Retinal pigment epithelial cell (primary cell): ENCODE measurements at regions not wholly inside any gene's neighbourhood (a gene's known extent, or its start where the extent isn't known, plus 50 kb on each side); places are given as distances from the start of the nearest gene placed in this dataset.

Source experiments
- DNase-seq: peaks from one replicate; pipeline ENCODE4 v3.0.0-alpha.2; 2010; ENCODE audit warnings: low read depth
- H3K4me3 ChIP-seq: 2 replicates; pipeline ENCODE4 v1.5.1; 2011; ENCODE audit warnings: mild to moderate bottlenecking, low read length, control low read depth, moderate library complexity
- CTCF ChIP-seq: conservative IDR thresholded peaks from 2 replicates; pipeline ENCODE4 v1.5.1; 2011; ENCODE audit warnings: low read depth, low read length, control low read depth, inconsistent platforms

GRCh38 chr5:96043446-96043845 lies 81.8 kb upstream of the ELL2 start:
- H3K4me3 ChIP-seq: no peak overlapping the region
- no peak for TF ChIP-seq CTCF
- DNase-seq: no peak

- H3K4me3 ChIP-seq: no peak overlapping the region
- no peak for DNase-seq
- TF ChIP-seq CTCF: no peak
Observed at GRCh38 chr5:96037128-96037527, 75.5 kb upstream of the ELL2 start.

GRCh38 chr5:96036301-96036700 lies 74.7 kb upstream of the ELL2 start:
- H3K4me3 ChIP-seq: no peak overlapping the region
- no peak for DNase-seq

GRCh38 chr5:96035796-96036195 lies 74.1 kb upstream of the ELL2 start:
- no peak overlapping the region for H3K4me3 ChIP-seq
- TF ChIP-seq CTCF: no peak
- no peak for DNase-seq

More at GRCh38 chr5:96036301-96036700, 74.7 kb upstream of the ELL2 start:
- no peak for TF ChIP-seq CTCF

- no peak overlapping the region for H3K4me3 ChIP-seq
- TF ChIP-seq CTCF: no peak
- no peak for DNase-seq
Observed at GRCh38 chr5:96033116-96033515, 71.5 kb upstream of the ELL2 start.

GRCh38 chr5:96031811-96032261 lies 70.2 kb upstream of the ELL2 start:
- no peak overlapping the region for H3K4me3 ChIP-seq
- TF ChIP-seq CTCF: no peak
- DNase-seq: no peak

- DNase-seq: no peak
- H3K4me3 ChIP-seq: no peak overlapping the region
- TF ChIP-seq CTCF: no peak
Observed at GRCh38 chr5:96031180-96031579, 69.5 kb upstream of the ELL2 start.
